Stimulated activated CD8-positive, alpha-beta memory T cell treated with anti-CD3 and anti-CD28 coated beads, Interleukin-7, amount 100 ng/mL, for 48 hours (primary cell): ENCODE measurements at regions not wholly inside any gene's neighbourhood (a gene's known extent, or its start where the extent isn't known, plus 50 kb on each side); places are given as distances from the start of the nearest gene placed in this dataset.
"Not testable (repeated sequence)": the region's sequence is repeated elsewhere in the genome, so short reads cannot be mapped to it uniquely, and the experiment has no call there.

Experiments
- DNase-seq, 2 donors: peaks; one replicate each; pipeline ENCODE4 v3.0.0-alpha.2; 2020; ENCODE audit warnings: low read depth in 1 of 2; ENCODE audit errors: extremely low read depth in 1 of 2

GRCh38 chr19:29154163-29154562 is 58.8 kb downstream of the UQCRFS1 start:
- no peak for DNase-seq

- no peak for DNase-seq
Observed at GRCh38 chr19:29145756-29146155, 67.2 kb downstream of the UQCRFS1 start.

- no peak for DNase-seq
Observed at GRCh38 chr19:29143183-29143582, 69.8 kb downstream of the UQCRFS1 start.

- DNase-seq: no peak
Observed at GRCh38 chr19:29139227-29139626, 73.7 kb downstream of the UQCRFS1 start.

GRCh38 chr19:29138206-29138605 is 74.7 kb downstream of the UQCRFS1 start:
- not testable (repeated sequence) for DNase-seq

GRCh38 chr19:29131456-29131855 is 81.5 kb downstream of the UQCRFS1 start:
- no peak for DNase-seq

GRCh38 chr19:29129148-29129547 is 83.8 kb downstream of the UQCRFS1 start:
- DNase-seq: no peak

GRCh38 chr19:29128203-29128602 is 84.7 kb downstream of the UQCRFS1 start:
- no peak for DNase-seq

- no peak for DNase-seq
Observed at GRCh38 chr19:29122185-29122584, 90.8 kb downstream of the UQCRFS1 start.

GRCh38 chr19:29121684-29122083 is 91.3 kb downstream of the UQCRFS1 start:
- no peak for DNase-seq

- DNase-seq: no peak
Observed at GRCh38 chr19:29120466-29120865, 92.5 kb downstream of the UQCRFS1 start.

GRCh38 chr19:29119590-29119989 is 93.4 kb downstream of the UQCRFS1 start:
- no peak for DNase-seq

GRCh38 chr19:29118389-29118788 is 94.6 kb downstream of the UQCRFS1 start:
- DNase-seq: no peak

GRCh38 chr19:29117926-29118325 is 95.0 kb downstream of the UQCRFS1 start:
- DNase-seq: no peak

- DNase-seq: no peak
Observed at GRCh38 chr19:29115181-29115580, 97.8 kb downstream of the UQCRFS1 start.

GRCh38 chr19:29113838-29114237 is 99.1 kb downstream of the UQCRFS1 start:
- DNase-seq: no peak

GRCh38 chr19:29111576-29111975 is 101.4 kb downstream of the UQCRFS1 start:
- DNase-seq: no peak

- DNase-seq: no peak
Observed at GRCh38 chr19:29107831-29108230, 105.1 kb downstream of the UQCRFS1 start.

GRCh38 chr19:29106346-29106885 is 106.5 kb downstream of the UQCRFS1 start:
- no peak for DNase-seq

GRCh38 chr19:29105629-29106292 is 107.2 kb downstream of the UQCRFS1 start:
- no peak for DNase-seq

GRCh38 chr19:29104605-29105241 is 108.2 kb downstream of the UQCRFS1 start:
- DNase-seq: no peak

GRCh38 chr19:29098863-29099481 is 114.0 kb downstream of the UQCRFS1 start:
- DNase-seq: no peak
